Adrenal gland (tissue), 9 donors: ENCODE measurements at regions not wholly inside any gene's neighbourhood (a gene's known extent, or its start where the extent isn't known, plus 50 kb on each side); places are given as distances from the start of the nearest gene placed in this dataset.
"Not testable (repeated sequence)": the region's sequence is repeated elsewhere in the genome, so short reads cannot be mapped to it uniquely, and the experiment has no call there.

Source experiments
- DNase-seq, 7 donors: peaks; one replicate each; pipeline ENCODE4 v3.0.0-alpha.2; 2019 to 2020
- H3K27ac ChIP-seq, 5 donors: fragments of 200-600 bp; sonication (generic) in 4 of 5; 1 replicate in 3 of 5; 2 replicates in 2 of 5; pipeline versions ENCODE4 v1.5.1 to v1.8.0; 2016 to 2020; ENCODE audit warnings: mild to moderate bottlenecking in 1 of 5
- H3K27me3 ChIP-seq: fragments of 200-600 bp; 2 replicates; pipeline ENCODE4 v1.8.0; 2021
- H3K36me3 ChIP-seq, 2 donors: fragments of 200-600 bp; replicated peaks in 1 of 2; 1 replicate in 1 of 2; 2 replicates in 1 of 2; pipeline versions ENCODE4 v1.5.1 to v1.8.0; 2018 to 2022
- H3K4me1 ChIP-seq, 2 donors: fragments of 200-600 bp; replicated peaks in 1 of 2; 1 replicate in 1 of 2; 2 replicates in 1 of 2; pipeline versions ENCODE4 v1.5.1 to v1.8.0; 2018 to 2021
- H3K4me3 ChIP-seq, 4 donors: fragments of 200-600 bp; sonication (generic) in 3 of 4; one replicate each; pipeline ENCODE4 v1.5.1; 2016 to 2018
- H3K9me3 ChIP-seq, 3 donors: fragments of 200-600 bp; sonication (generic) in 1 of 3; replicated peaks in 1 of 3; 1 replicate in 2 of 3; 2 replicates in 1 of 3; pipeline versions ENCODE4 v1.5.1 to v1.8.0; 2016 to 2021
- CTCF ChIP-seq, 6 experiments: fragments of 450-650 bp in 4 of 6; fragments of 200-600 bp in 2 of 6; sonication (generic) in 1 of 6; IDR thresholded peaks; 1 replicate in 5 of 6; 2 replicates in 1 of 6; pipeline versions ENCODE4 v1.5.1 to v1.8.0; 2016 to 2021; ENCODE audit warnings: antibody characterized with exemption in 6 of 6, mild to moderate bottlenecking in 2 of 6, moderate library complexity in 1 of 6
- WGBS, 4 donors: extraction: QIAGEN DNeasy Blood & Tissue Kit in 2 of 4; methylation state at CpG; one replicate each; pipeline versions ENCODE4 v1.1.5 to v1.1.7; 2013 to 2017; 5-methylcytosine and 5-hydroxymethylcytosine counted together
- intact Hi-C, 2 donors: fragments of 100-400 bp; cut with DNase I; formaldehyde crosslinking; loops; one replicate each; pipeline versions ENCODE4 v1.14.1 to v1.15.0; 2022 to 2023
- donor health status: healthy with polysubstance abuse.
- donor health status: Bipolar disorder and iron deficiency.
- donor health status: DM: yes; HTN: yes; CAD: no.
- donor health status: DM: no; HTN: no; CAD: no.
- donor health status: DM: no; HTN: no; CAD: no.

- peak in 2 of 6 experiments; percentile 8 to 9 for TF ChIP-seq CTCF (IDR thresholded peaks at IDR 0.05)
- intact Hi-C loops, H3K9me3 ChIP-seq, H3K4me1 ChIP-seq, DNase-seq, H3K36me3 ChIP-seq, H3K27me3 ChIP-seq, H3K27ac ChIP-seq, H3K4me3 ChIP-seq: not testable (repeated sequence)
- WGBS, 4 donors = 0 to 25% (median 17%) methylated on average over 1 of the region's 2 CpGs
These were observed 114.3 kb downstream of the SYT15 start for GRCh38 chr10:46693218-46693617.

DNA sequence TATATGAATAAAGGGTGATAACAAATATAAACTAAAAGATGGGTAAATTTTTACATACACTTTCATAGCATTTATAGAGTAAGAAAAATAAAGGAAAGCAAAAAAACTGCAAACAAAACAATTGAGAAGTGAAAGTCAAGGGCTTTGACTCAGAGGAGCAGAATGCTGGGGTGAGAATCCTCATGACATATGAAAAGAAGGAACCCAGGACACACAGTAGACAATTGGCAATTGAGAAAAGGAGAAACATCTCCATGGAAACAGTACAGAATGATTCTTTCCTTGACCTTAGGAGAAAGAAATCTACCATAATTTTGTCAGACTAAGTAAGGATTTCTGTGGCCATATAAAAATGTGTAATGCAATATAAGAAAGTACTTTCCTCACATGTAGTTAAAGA lies 138.3 kb downstream of the SYT15 start:
- DNase-seq, H3K4me1 ChIP-seq, intact Hi-C loops, H3K4me3 ChIP-seq, H3K36me3 ChIP-seq, H3K27ac ChIP-seq, H3K9me3 ChIP-seq, H3K27me3 ChIP-seq: not testable (repeated sequence)

GRCh38 chr10:46718014-46718413 lies 139.1 kb downstream of the SYT15 start:
- H3K4me3 ChIP-seq, DNase-seq, H3K4me1 ChIP-seq, intact Hi-C loops, H3K9me3 ChIP-seq, H3K27ac ChIP-seq, H3K36me3 ChIP-seq, H3K27me3 ChIP-seq: not testable (repeated sequence)
- WGBS, 4 donors = 75 to 89% (median 80%) methylated on average over 3 of the region's 3 CpGs

GRCh38 chr10:46720386-46720785 lies 141.5 kb downstream of the SYT15 start:
- WGBS, 4 donors = no CpG with 5 or more reads among the region's 1 CpG
- peak; percentile 16 to 55 (median 30) for DNase-seq
- H3K4me1 ChIP-seq, H3K27ac ChIP-seq, H3K27me3 ChIP-seq, intact Hi-C loops, H3K9me3 ChIP-seq, H3K4me3 ChIP-seq, H3K36me3 ChIP-seq: not testable (repeated sequence)
- TF ChIP-seq CTCF (IDR thresholded peaks at IDR 0.05) = peak in 1 of 6 experiments; percentile 15

- WGBS, 4 donors = 74 to 81% (median 76%) methylated on average over 3 to 4 of the region's 4 CpGs
- not testable (repeated sequence) for H3K4me1 ChIP-seq
These were observed 142.0 kb downstream of the SYT15 start for GRCh38 chr10:46720811-46721518.

DNA sequence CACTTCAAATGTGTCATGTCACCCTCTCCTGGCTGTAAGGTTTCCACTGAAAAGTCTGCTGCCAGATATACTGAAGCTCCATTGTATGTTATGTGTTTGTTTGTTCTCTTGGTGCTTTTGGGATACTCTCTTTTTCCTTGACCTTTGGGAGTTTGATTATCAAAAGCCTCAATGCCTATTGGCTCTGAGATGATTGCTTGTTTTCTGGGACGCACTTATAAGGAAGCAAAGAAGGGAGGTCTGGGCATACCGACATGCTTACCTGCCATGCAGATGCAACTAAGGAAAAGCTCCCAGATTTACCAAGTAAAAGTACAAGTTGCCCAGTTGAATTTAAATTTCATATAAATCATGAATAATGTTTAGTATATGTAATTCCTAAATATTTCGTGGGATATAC lies 145.3 kb downstream of the SYT15 start:
- 79 to 82% (median 80%) methylated on average over 3 of the region's 3 CpGs for WGBS, 4 donors

More at GRCh38 chr10:46720811-46721518, 142.0 kb downstream of the SYT15 start:
- intact Hi-C loops, H3K36me3 ChIP-seq, H3K9me3 ChIP-seq, H3K27me3 ChIP-seq, H3K27ac ChIP-seq, H3K4me3 ChIP-seq, DNase-seq: not testable (repeated sequence)

GRCh38 chr10:46728359-46728758 lies 149.4 kb downstream of the SYT15 start:
- DNase-seq, H3K36me3 ChIP-seq, intact Hi-C loops, H3K27ac ChIP-seq, H3K4me1 ChIP-seq, H3K9me3 ChIP-seq, H3K4me3 ChIP-seq, H3K27me3 ChIP-seq: not testable (repeated sequence)

More for the DNA sequence above, 145.3 kb downstream of the SYT15 start:
- H3K27ac ChIP-seq, DNase-seq, H3K27me3 ChIP-seq, H3K9me3 ChIP-seq, H3K36me3 ChIP-seq, H3K4me1 ChIP-seq, intact Hi-C loops, H3K4me3 ChIP-seq: not testable (repeated sequence)

DNA sequence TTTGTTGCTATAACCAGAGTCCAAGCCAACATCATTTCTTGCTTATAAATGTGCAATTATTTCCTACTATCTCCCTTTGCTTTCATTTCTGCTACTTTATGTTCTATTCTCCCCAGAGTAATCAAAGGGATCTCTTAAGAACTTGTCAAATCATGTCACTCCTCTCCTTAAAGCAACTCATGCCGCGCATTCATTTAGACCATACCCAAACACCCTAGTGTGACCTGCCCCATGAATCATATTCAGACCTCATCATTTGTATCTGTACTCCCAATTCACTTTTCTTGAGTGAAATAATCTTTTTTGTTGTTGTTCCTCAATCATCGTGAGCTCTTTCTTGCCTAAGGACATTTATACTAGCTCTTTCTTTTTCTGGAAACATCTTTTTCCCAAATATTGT lies 151.8 kb downstream of the SYT15 start:
- 60 to 80% methylated on average over 1 of the region's 3 CpGs; no CpG with 5 or more reads in 2 of the 4 donors for WGBS, 4 donors
- H3K4me3 ChIP-seq, H3K27ac ChIP-seq, H3K9me3 ChIP-seq, DNase-seq, H3K27me3 ChIP-seq, H3K36me3 ChIP-seq, intact Hi-C loops, H3K4me1 ChIP-seq: not testable (repeated sequence)

DNA sequence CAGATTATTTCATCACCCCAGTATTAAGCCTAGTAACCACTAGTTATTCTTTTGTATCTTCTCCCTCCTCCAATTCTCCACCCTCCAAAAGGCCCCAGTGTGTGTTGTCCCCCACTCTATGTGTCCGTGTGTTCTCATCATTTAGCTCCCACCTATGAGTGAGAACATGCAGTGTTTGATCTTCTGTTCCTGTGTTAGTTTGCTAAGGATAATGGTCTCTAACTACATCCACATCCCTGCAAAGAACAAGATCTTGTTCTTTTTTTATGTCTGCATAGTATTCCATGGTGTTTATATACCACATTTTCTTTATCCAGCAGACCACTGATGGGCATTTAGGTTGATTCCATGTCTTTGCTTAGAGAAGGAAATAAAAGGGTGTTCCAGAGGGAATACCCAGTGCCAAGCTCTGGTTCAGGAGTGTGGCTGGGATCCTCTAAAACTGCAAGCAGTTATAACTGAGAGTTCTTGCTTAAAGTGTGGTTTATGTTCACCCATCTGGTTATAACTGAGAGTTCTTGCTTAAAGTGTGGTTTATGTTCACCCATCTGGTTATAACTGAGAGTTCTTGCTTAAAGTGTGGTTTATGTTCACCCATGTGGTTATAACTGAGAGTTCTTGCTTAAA lies 154.8 kb downstream of the SYT15 start:
- H3K27ac ChIP-seq, H3K9me3 ChIP-seq, H3K4me3 ChIP-seq, H3K4me1 ChIP-seq, H3K36me3 ChIP-seq, H3K27me3 ChIP-seq, intact Hi-C loops, DNase-seq: not testable (repeated sequence)
- no CpG with 5 or more reads among the region's 1 CpG for WGBS, 4 donors
